NCI-H82 treated with DMSO at 0.1 percent for 48 hours (cell line): ENCODE measurements at regions not wholly inside any gene's neighbourhood (a gene's known extent, or its start where the extent isn't known, plus 50 kb on each side); places are given as distances from the start of the nearest gene placed in this dataset.
"Not testable (repeated sequence)": the region's sequence is repeated elsewhere in the genome, so short reads cannot be mapped to it uniquely, and the experiment has no call there.

Experiments used
- DNase-seq: peaks from one replicate; lab custom pipeline; 2025; ENCODE audit not compliant: unreplicated experiment; lab: John Stamatoyannopoulos, UW

- DNase-seq: no peak
Measured at GRCh38 chr12:127043731-127044130, 1223.2 kb upstream of the TMEM132C start.

- no peak for DNase-seq
Measured at GRCh38 chr12:127044836-127045235, 1222.1 kb upstream of the TMEM132C start.

- no peak for DNase-seq
Measured at GRCh38 chr12:127046467-127046866, 1220.5 kb upstream of the TMEM132C start.

GRCh38 chr12:127048057-127048456 is 1218.9 kb upstream of the TMEM132C start:
- DNase-seq: no peak

- not testable (repeated sequence) for DNase-seq
Measured at GRCh38 chr12:127048525-127048924, 1218.4 kb upstream of the TMEM132C start.

GRCh38 chr12:127051139-127051538 is 1215.8 kb upstream of the TMEM132C start:
- no peak for DNase-seq

- DNase-seq: no peak
Measured at GRCh38 chr12:127052511-127053232, 1214.3 kb upstream of the TMEM132C start.

- DNase-seq: no peak
Measured at GRCh38 chr12:127054531-127054930, 1212.4 kb upstream of the TMEM132C start.

- no peak for DNase-seq
Measured at GRCh38 chr12:127060310-127060847, 1206.6 kb upstream of the TMEM132C start.

- DNase-seq: no peak
Measured at GRCh38 chr12:127060933-127061332, 1206.0 kb upstream of the TMEM132C start.

GRCh38 chr12:127063339-127064072 is 1203.5 kb upstream of the TMEM132C start:
- no peak for DNase-seq

GRCh38 chr12:127064207-127064606 is 1202.8 kb upstream of the TMEM132C start:
- no peak for DNase-seq

GRCh38 chr12:127065595-127065994 is 1201.4 kb upstream of the TMEM132C start:
- no peak for DNase-seq

- no peak for DNase-seq
Measured at GRCh38 chr12:127070515-127071157, 1196.3 kb upstream of the TMEM132C start.

- no peak for DNase-seq
Measured at GRCh38 chr12:127074161-127074560, 1192.8 kb upstream of the TMEM132C start.

GRCh38 chr12:127075981-127076380 is 1191.0 kb upstream of the TMEM132C start:
- DNase-seq: no peak

- no peak for DNase-seq
Measured at GRCh38 chr12:127077262-127078045, 1189.5 kb upstream of the TMEM132C start.

- no peak for DNase-seq
Measured at GRCh38 chr12:127078577-127079350, 1188.2 kb upstream of the TMEM132C start.

- no peak for DNase-seq
Measured at GRCh38 chr12:127079636-127080035, 1187.3 kb upstream of the TMEM132C start.

- DNase-seq: no peak
Measured at GRCh38 chr12:127081058-127081457, 1185.9 kb upstream of the TMEM132C start.
